ENCODE measurements at regions not wholly inside any gene's neighbourhood (a gene's known extent, or its start where the extent isn't known, plus 50 kb on each side); places are given as distances from the start of the nearest gene placed in this dataset.

GRCh38 chr12:47323802-47324201, 244.0 kb upstream of the AMIGO2 start:
- POLR2A ChIA-PET: no interaction called here
- CTCF ChIA-PET: no interaction called here
- no peak for DNase-seq (ENCODE audit: extremely low spot score)
- TF ChIP-seq SUZ12 (IDR thresholded peaks at IDR 0.05) (no peak), FOXM1 (IDR thresholded peaks at IDR 0.05; ENCODE audit: borderline replicate concordance) (no peak), HDGF (IDR thresholded peaks at IDR 0.05; ENCODE audit: borderline replicate concordance) (no peak), SP1 (IDR thresholded peaks at IDR 0.05) (no peak), PKNOX1 (IDR thresholded peaks at IDR 0.05) (no peak)

- CTCF ChIA-PET: no interaction called here
- POLR2A ChIA-PET: no interaction called here
- TF ChIP-seq ELF4 (IDR thresholded peaks at IDR 0.05) (no peak), CTBP1 (IDR thresholded peaks at IDR 0.05; ENCODE audit: borderline replicate concordance) (no peak), NFRKB (IDR thresholded peaks at IDR 0.05) (no peak), HDGF (IDR thresholded peaks at IDR 0.05; ENCODE audit: borderline replicate concordance) (no peak), L3MBTL2 (conservative IDR thresholded peaks at IDR 0.05) (no peak), BHLHE40 (IDR thresholded peaks at IDR 0.05; ENCODE audit: borderline replicate concordance) (no peak)
- no peak for DNase-seq (ENCODE audit: extremely low spot score)
Observed at GRCh38 chr12:47321436-47321835, 241.7 kb upstream of the AMIGO2 start.

GRCh38 chr12:47319746-47320145, 240.0 kb upstream of the AMIGO2 start:
- ChIA-PET CTCF (no interaction called here), POLR2A (no interaction called here)
- TF ChIP-seq L3MBTL2 (conservative IDR thresholded peaks at IDR 0.05) (no peak), LEF1 (IDR thresholded peaks at IDR 0.05; ENCODE audit: borderline replicate concordance) (no peak)
- DNase-seq (ENCODE audit: extremely low spot score): no peak

- no peak for DNase-seq (ENCODE audit: extremely low spot score)
- ChIA-PET POLR2A (no interaction called here), CTCF (no interaction called here)
- TF ChIP-seq NFRKB (IDR thresholded peaks at IDR 0.05) (no peak), FOXA1 (IDR thresholded peaks at IDR 0.05) (no peak), ARNT (IDR thresholded peaks at IDR 0.05) (no peak), ELF4 (IDR thresholded peaks at IDR 0.05) (no peak), FOXK2 (IDR thresholded peaks at IDR 0.05) (no peak), BHLHE40 (IDR thresholded peaks at IDR 0.05; ENCODE audit: borderline replicate concordance) (no peak), L3MBTL2 (conservative IDR thresholded peaks at IDR 0.05) (no peak), PKNOX1 (IDR thresholded peaks at IDR 0.05) (no peak), LEF1 (IDR thresholded peaks at IDR 0.05; ENCODE audit: borderline replicate concordance) (no peak), TARDBP (IDR thresholded peaks at IDR 0.05) (no peak), HDGF (IDR thresholded peaks at IDR 0.05; ENCODE audit: borderline replicate concordance) (no peak), ZNF384 (IDR thresholded peaks at IDR 0.05) (no peak), SUZ12 (IDR thresholded peaks at IDR 0.05) (no peak), SP1 (IDR thresholded peaks at IDR 0.05) (no peak), FOXM1 (IDR thresholded peaks at IDR 0.05; ENCODE audit: borderline replicate concordance) (no peak), CTBP1 (IDR thresholded peaks at IDR 0.05; ENCODE audit: borderline replicate concordance) (no peak)
Observed at GRCh38 chr12:47318963-47319362, 239.2 kb upstream of the AMIGO2 start.

GRCh38 chr12:47317175-47317915, 237.6 kb upstream of the AMIGO2 start:
- POLR2A ChIA-PET: no interaction called here

GRCh38 chr12:47316609-47317049, 236.9 kb upstream of the AMIGO2 start:
- ChIA-PET POLR2A (no interaction called here), CTCF (no interaction called here)
- DNase-seq (ENCODE audit: extremely low spot score): no peak
- TF ChIP-seq FOXA1 (IDR thresholded peaks at IDR 0.05): no peak
- no peak for TF ChIP-seq BHLHE40 (IDR thresholded peaks at IDR 0.05; ENCODE audit: borderline replicate concordance)
- no peak for TF ChIP-seq LEF1 (IDR thresholded peaks at IDR 0.05; ENCODE audit: borderline replicate concordance)
- no peak for TF ChIP-seq ZNF384 (IDR thresholded peaks at IDR 0.05)
- TF ChIP-seq FOXK2 (IDR thresholded peaks at IDR 0.05): no peak
- TF ChIP-seq CTBP1 (IDR thresholded peaks at IDR 0.05; ENCODE audit: borderline replicate concordance): no peak
- TF ChIP-seq L3MBTL2 (conservative IDR thresholded peaks at IDR 0.05): no peak
- no peak for TF ChIP-seq ELF4 (IDR thresholded peaks at IDR 0.05)
- no peak for TF ChIP-seq ARNT (IDR thresholded peaks at IDR 0.05)
- TF ChIP-seq TARDBP (IDR thresholded peaks at IDR 0.05): no peak
- no peak for TF ChIP-seq HDGF (IDR thresholded peaks at IDR 0.05; ENCODE audit: borderline replicate concordance)
- TF ChIP-seq FOXM1 (IDR thresholded peaks at IDR 0.05; ENCODE audit: borderline replicate concordance): no peak
- TF ChIP-seq NFRKB (IDR thresholded peaks at IDR 0.05): no peak
- TF ChIP-seq SUZ12 (IDR thresholded peaks at IDR 0.05): no peak
- TF ChIP-seq PKNOX1 (IDR thresholded peaks at IDR 0.05): no peak
- no peak for TF ChIP-seq SP1 (IDR thresholded peaks at IDR 0.05)

More at GRCh38 chr12:47317175-47317915, 237.6 kb upstream of the AMIGO2 start:
- DNase-seq (ENCODE audit: extremely low spot score): no peak
- CTCF ChIA-PET: no interaction called here
- TF ChIP-seq FOXM1 (IDR thresholded peaks at IDR 0.05; ENCODE audit: borderline replicate concordance): no peak
- no peak for TF ChIP-seq L3MBTL2 (conservative IDR thresholded peaks at IDR 0.05)
- TF ChIP-seq SP1 (IDR thresholded peaks at IDR 0.05): no peak
- no peak for TF ChIP-seq ARNT (IDR thresholded peaks at IDR 0.05)
- TF ChIP-seq LEF1 (IDR thresholded peaks at IDR 0.05; ENCODE audit: borderline replicate concordance): no peak
- no peak for TF ChIP-seq NFRKB (IDR thresholded peaks at IDR 0.05)
- no peak for TF ChIP-seq BHLHE40 (IDR thresholded peaks at IDR 0.05; ENCODE audit: borderline replicate concordance)
- no peak for TF ChIP-seq TARDBP (IDR thresholded peaks at IDR 0.05)
- no peak for TF ChIP-seq HDGF (IDR thresholded peaks at IDR 0.05; ENCODE audit: borderline replicate concordance)
- no peak for TF ChIP-seq PKNOX1 (IDR thresholded peaks at IDR 0.05)
- TF ChIP-seq FOXA1 (IDR thresholded peaks at IDR 0.05): no peak
- TF ChIP-seq SUZ12 (IDR thresholded peaks at IDR 0.05): no peak
- TF ChIP-seq CTBP1 (IDR thresholded peaks at IDR 0.05; ENCODE audit: borderline replicate concordance): no peak
- no peak for TF ChIP-seq FOXK2 (IDR thresholded peaks at IDR 0.05)
- no peak for TF ChIP-seq ELF4 (IDR thresholded peaks at IDR 0.05)
- TF ChIP-seq ZNF384 (IDR thresholded peaks at IDR 0.05): no peak

All from HEK293T (cell line).